ENCODE measurements at regions not wholly inside any gene's neighbourhood (a gene's known extent, or its start where the extent isn't known, plus 50 kb on each side); places are given as distances from the start of the nearest gene placed in this dataset.

- TF ChIP-seq IRF2 (CRISPR knock-in tag; IDR thresholded peaks at IDR 0.05; ENCODE audit: borderline replicate concordance, low read depth) (no peak), RORB (CRISPR knock-in tag; IDR thresholded peaks at IDR 0.05) (no peak), ZNF263 (CRISPR knock-in tag; IDR thresholded peaks at IDR 0.05; ENCODE audit: low read depth) (no peak), MXD4 (CRISPR knock-in tag; IDR thresholded peaks at IDR 0.05; ENCODE audit: borderline replicate concordance) (no peak), TEAD1 (CRISPR knock-in tag; IDR thresholded peaks at IDR 0.05) (no peak), USF2 (CRISPR knock-in tag; IDR thresholded peaks at IDR 0.05) (no peak), ELF4 (CRISPR knock-in tag; IDR thresholded peaks at IDR 0.05; ENCODE audit: low read depth) (no peak), GTF2I (CRISPR knock-in tag; conservative IDR thresholded peaks at IDR 0.05) (no peak), FOXP1 (CRISPR knock-in tag; IDR thresholded peaks at IDR 0.05; ENCODE audit: borderline replicate concordance) (no peak)
Observed at GRCh38 chr14:34190717-34191116, 239.8 kb upstream of the EGLN3 start (continued).

- Mint-ChIP-seq H3K9me3 (peaks cover 5% of the 10 kb centered on the region; the same call in 1 of the 2 replicates), H3K27me3 (ENCODE audit: low read depth) (no peaks in the 10 kb centered on the region), H3K36me3 (no peaks in the 10 kb centered on the region), H3K27ac (no peak overlapping the region), H3K4me3 (no peak overlapping the region), H3K4me1 (no peaks in the 10 kb centered on the region)
- ATAC-seq (no peak), DNase-seq (ENCODE audit: low spot score) (no peak)
- ChIA-PET POLR2A (no interaction called here), CTCF (no interaction called here)
- TF ChIP-seq ZNF317 (CRISPR knock-in tag; IDR thresholded peaks at IDR 0.05; ENCODE audit: borderline replicate concordance, low read depth): no peak
Observed at GRCh38 chr14:34189866-34190265, 239.0 kb upstream of the EGLN3 start.

GRCh38 chr14:34187519-34188044, 236.7 kb upstream of the EGLN3 start:
- Mint-ChIP-seq H3K27me3 (ENCODE audit: low read depth) (no peaks in the 10 kb centered on the region), H3K36me3 (no peaks in the 10 kb centered on the region), H3K9me3 (no peaks in the 10 kb centered on the region), H3K4me1 (no peaks in the 10 kb centered on the region), H3K27ac (no peak overlapping the region), H3K4me3 (no peak overlapping the region)
- TF ChIP-seq ZMAT4 (CRISPR knock-in tag; IDR thresholded peaks at IDR 0.05) (no peak), USF1 (CRISPR knock-in tag; IDR thresholded peaks at IDR 0.05) (no peak), NFYB (CRISPR knock-in tag; conservative IDR thresholded peaks at IDR 0.05; ENCODE audit: low read depth) (no peak)
- ATAC-seq: no peak
- POLR2A ChIA-PET: no interaction called here
- CTCF ChIA-PET: no interaction called here
- no peak for DNase-seq (ENCODE audit: low spot score)

GRCh38 chr14:34187061-34187460, 236.2 kb upstream of the EGLN3 start:
- Mint-ChIP-seq H3K27ac (no peak overlapping the region), H3K4me3 (no peak overlapping the region), H3K4me1 (no peaks in the 10 kb centered on the region), H3K36me3 (no peaks in the 10 kb centered on the region), H3K9me3 (no peaks in the 10 kb centered on the region), H3K27me3 (ENCODE audit: low read depth) (no peaks in the 10 kb centered on the region)
- CTCF ChIA-PET: interaction anchor here (0.7 kb wide), 1 partner anchor 59 kb away, joined by 3 read pairs; no protein-coding TSS in a partner anchor
- POLR2A ChIA-PET: no interaction called here
- ATAC-seq: no peak
- no peak for DNase-seq (ENCODE audit: low spot score)
- TF ChIP-seq ZNF317 (CRISPR knock-in tag; IDR thresholded peaks at IDR 0.05; ENCODE audit: borderline replicate concordance, low read depth) (no peak), ETV6 (CRISPR knock-in tag; IDR thresholded peaks at IDR 0.05) (no peak), ZBTB21 (CRISPR knock-in tag; IDR thresholded peaks at IDR 0.05; ENCODE audit: borderline replicate concordance) (no peak), NR3C1 (CRISPR knock-in tag; conservative IDR thresholded peaks at IDR 0.05; ENCODE audit: low read depth) (no peak), E2F4 (CRISPR knock-in tag; IDR thresholded peaks at IDR 0.05; ENCODE audit: borderline replicate concordance, low read depth) (no peak), STAT6 (CRISPR knock-in tag; conservative IDR thresholded peaks at IDR 0.05; ENCODE audit: low read depth) (no peak), TCF7 (CRISPR knock-in tag; IDR thresholded peaks at IDR 0.05; ENCODE audit: low read depth) (no peak), FOXJ3 (CRISPR knock-in tag; IDR thresholded peaks at IDR 0.05; ENCODE audit: borderline replicate concordance) (no peak), E2F1 (CRISPR knock-in tag; IDR thresholded peaks at IDR 0.05) (no peak)
